PC-3 (cell line): ENCODE measurements at regions not wholly inside any gene's neighbourhood (a gene's known extent, or its start where the extent isn't known, plus 50 kb on each side); places are given as distances from the start of the nearest gene placed in this dataset.

Experiments
- ATAC-seq: fragments of 200-7000 bp; cut with Tn5 transposase; 2 replicates; pipeline ENCODE4 v1.9.1; 2020; ENCODE audit warnings: mild to moderate bottlenecking, moderate library complexity
- BruUV-seq: library from RNA; stranded (reverse); fragments of 400-500 nt; replicated peaks from 2 replicates; lab custom pipeline; 2021; lab: Mats Ljungman, UMichigan
- CTCF ChIA-PET: fragments of 300-600 bp; sonication (Branson Sonifier 250); formaldehyde crosslinking; loops from one replicate; lab custom pipeline; 2022; ENCODE audit warnings: antibody characterized with exemption; lab: Charles Lee
- POLR2A ChIA-PET: fragments of 300-600 bp; sonication (Branson Sonifier 250); formaldehyde crosslinking; loops from one replicate; lab custom pipeline; 2022; ENCODE audit warnings: antibody characterized with exemption; ENCODE audit not compliant: unreplicated experiment; lab: Charles Lee
- DNase-seq: peaks from one replicate; pipeline ENCODE4 v3.0.0-alpha.2; 2015
- H2AFZ ChIP-seq: fragments of 300-600 bp; sonication (generic); 2 replicates; pipeline ENCODE4 v1.6.0; 2016; ENCODE audit warnings: antibody characterized with exemption, low read length
- H3F3A ChIP-seq: fragments of 300-600 bp; sonication (generic); one replicate; pipeline ENCODE4 v1.6.0; 2017; ENCODE audit warnings: antibody characterized with exemption, low read length, control low read depth, mild to moderate bottlenecking; ENCODE audit not compliant: unreplicated experiment
- H3K27ac ChIP-seq: fragments of 300-600 bp; sonication (generic); 2 replicates; pipeline ENCODE4 v1.5.1; 2016; ENCODE audit warnings: mild to moderate bottlenecking, low read length
- H3K27me3 ChIP-seq: fragments of 300-600 bp; sonication (generic); 2 replicates; pipeline ENCODE4 v1.6.1; 2016; ENCODE audit warnings: low read length, mixed read lengths
- H3K36me3 ChIP-seq: fragments of 300-600 bp; sonication (generic); 2 replicates; pipeline ENCODE4 v1.6.1; 2016; ENCODE audit warnings: low read depth, mixed run types, low read length, mixed read lengths
- H3K4me1 ChIP-seq: fragments of 300-600 bp; sonication (generic); 2 replicates; pipeline ENCODE4 v1.5.1; 2016; ENCODE audit warnings: low read length; ENCODE audit not compliant: insufficient read depth
- H3K4me2 ChIP-seq: fragments of 300-600 bp; sonication (generic); 2 replicates; pipeline ENCODE4 v1.6.0; 2016; ENCODE audit warnings: low read length
- H3K4me3 ChIP-seq: fragments of 300-600 bp; sonication (generic); 2 replicates; pipeline ENCODE4 v1.5.1; 2016; ENCODE audit warnings: mild to moderate bottlenecking, low read length, mixed read lengths
- H3K79me2 ChIP-seq: fragments of 300-600 bp; sonication (generic); 2 replicates; pipeline ENCODE4 v1.6.1; 2017; ENCODE audit warnings: low read length, mixed read lengths
- H3K9ac ChIP-seq: fragments of 300-600 bp; sonication (generic); 2 replicates; pipeline ENCODE4 v1.6.0; 2016; ENCODE audit warnings: mild to moderate bottlenecking, low read length
- H3K9me2 ChIP-seq: fragments of 300-600 bp; sonication (generic); replicated peaks from 2 replicates; pipeline ENCODE4 v1.6.1; 2016; ENCODE audit warnings: mixed run types, low read length, mixed read lengths
- H3K9me3 ChIP-seq: fragments of 300-600 bp; sonication (generic); 2 replicates; pipeline ENCODE4 v1.6.1; 2016; ENCODE audit warnings: low read length, mixed read lengths
- H4K20me1 ChIP-seq: fragments of 300-600 bp; sonication (generic); 2 replicates; pipeline ENCODE4 v1.6.1; 2016; ENCODE audit warnings: low read length, mixed read lengths
- EZH2 ChIP-seq: fragments of 300-600 bp; sonication (generic); IDR thresholded peaks from one replicate; pipeline ENCODE4 v1.6.1; 2017; ENCODE audit warnings: antibody characterized with exemption, mild to moderate bottlenecking, low read length; ENCODE audit not compliant: unreplicated experiment
- EZH2phosphoT487 ChIP-seq: fragments of 300-600 bp; sonication (generic); IDR thresholded peaks from 2 replicates; pipeline ENCODE4 v1.6.1; 2018; ENCODE audit warnings: mild to moderate bottlenecking, antibody characterized with exemption, low read length, borderline replicate concordance
- intact Hi-C: fragments of 100-400 bp; cut with micrococcal nuclease; formaldehyde crosslinking; loops from 2 replicates; pipeline ENCODE4 v1.9.0; 2023
- TF ChIP-seq, protein P1 (sequence below): fragments of 300-600 bp; sonication (generic); conservative IDR thresholded peaks from 2 replicates; pipeline ENCODE4 v1.5.1; 2017; ENCODE audit warnings: antibody characterized with exemption, low read depth, mild to moderate bottlenecking, low read length

DNA sequence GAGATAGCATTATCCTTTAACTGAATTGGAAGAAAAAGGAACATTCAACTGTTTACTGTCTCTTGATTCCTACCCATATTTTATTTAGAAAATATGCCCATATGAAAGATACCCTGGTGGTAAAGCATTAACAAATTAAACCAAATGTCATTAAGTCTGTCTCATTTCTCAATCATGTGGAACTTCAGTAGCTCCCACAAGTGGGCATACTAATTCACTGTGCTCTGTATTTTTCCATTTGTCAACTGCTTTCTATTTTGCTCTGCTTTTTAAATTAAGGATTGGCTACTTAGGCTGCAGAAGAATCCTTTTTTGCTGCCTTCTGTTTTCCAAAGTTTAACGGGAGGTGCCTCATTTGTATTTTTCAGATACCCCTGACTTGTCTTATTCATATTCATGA lies 77.2 kb downstream of the DDIT4L start:
- intact Hi-C loops, result no loop called here
- no TSS peak for BruUV-seq
- no peak overlapping the region for H3K4me3 ChIP-seq
- no peaks in the 10 kb centered on the region for H3K79me2 ChIP-seq
- no peak overlapping the region for H3K27ac ChIP-seq
- ATAC-seq, result no peak
- no peak overlapping the region for H2AFZ ChIP-seq
- no peaks in the 10 kb centered on the region for H3K9me3 ChIP-seq
- ChIA-PET POLR2A (no interaction called here), CTCF (no interaction called here)
- no peaks in the 10 kb centered on the region for H3K27me3 ChIP-seq
- H3K9me2 ChIP-seq, result no peaks in the 10 kb centered on the region
- no peak overlapping the region for H3K4me2 ChIP-seq
- no peaks in the 10 kb centered on the region for H3K36me3 ChIP-seq
- no peaks in the 10 kb centered on the region for H3F3A ChIP-seq
- TF ChIP-seq EZH2phosphoT487 (no peak), EZH2 (no peak)
- TF ChIP-seq, protein P1, sequence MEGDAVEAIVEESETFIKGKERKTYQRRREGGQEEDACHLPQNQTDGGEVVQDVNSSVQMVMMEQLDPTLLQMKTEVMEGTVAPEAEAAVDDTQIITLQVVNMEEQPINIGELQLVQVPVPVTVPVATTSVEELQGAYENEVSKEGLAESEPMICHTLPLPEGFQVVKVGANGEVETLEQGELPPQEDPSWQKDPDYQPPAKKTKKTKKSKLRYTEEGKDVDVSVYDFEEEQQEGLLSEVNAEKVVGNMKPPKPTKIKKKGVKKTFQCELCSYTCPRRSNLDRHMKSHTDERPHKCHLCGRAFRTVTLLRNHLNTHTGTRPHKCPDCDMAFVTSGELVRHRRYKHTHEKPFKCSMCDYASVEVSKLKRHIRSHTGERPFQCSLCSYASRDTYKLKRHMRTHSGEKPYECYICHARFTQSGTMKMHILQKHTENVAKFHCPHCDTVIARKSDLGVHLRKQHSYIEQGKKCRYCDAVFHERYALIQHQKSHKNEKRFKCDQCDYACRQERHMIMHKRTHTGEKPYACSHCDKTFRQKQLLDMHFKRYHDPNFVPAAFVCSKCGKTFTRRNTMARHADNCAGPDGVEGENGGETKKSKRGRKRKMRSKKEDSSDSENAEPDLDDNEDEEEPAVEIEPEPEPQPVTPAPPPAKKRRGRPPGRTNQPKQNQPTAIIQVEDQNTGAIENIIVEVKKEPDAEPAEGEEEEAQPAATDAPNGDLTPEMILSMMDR, result no peak
- H3K4me1 ChIP-seq, result no peaks in the 10 kb centered on the region
- no peaks in the 10 kb centered on the region for H4K20me1 ChIP-seq
- H3K9ac ChIP-seq, result no peak overlapping the region
- no peak for DNase-seq

GRCh38 chr4:100109921-100110320 lies 80.3 kb downstream of the DDIT4L start:
- TF ChIP-seq EZH2 (no peak), EZH2phosphoT487 (no peak)
- TF ChIP-seq, protein P1, result no peak
- DNase-seq (no peak), ATAC-seq (no peak)
- ChIA-PET POLR2A (no interaction called here), CTCF (no interaction called here)
- H3K36me3 ChIP-seq, result no peaks in the 10 kb centered on the region
- H3K9ac ChIP-seq, result no peak overlapping the region
- no peak overlapping the region for H3K4me3 ChIP-seq
- no peaks in the 10 kb centered on the region for H3K9me3 ChIP-seq
- H3F3A ChIP-seq, result no peaks in the 10 kb centered on the region
- no peak overlapping the region for H3K4me2 ChIP-seq
- no peak overlapping the region for H3K27ac ChIP-seq
- H4K20me1 ChIP-seq, result no peaks in the 10 kb centered on the region
- H3K4me1 ChIP-seq, result no peaks in the 10 kb centered on the region
- no TSS peak for BruUV-seq
- H3K9me2 ChIP-seq, result no peaks in the 10 kb centered on the region
- intact Hi-C loops, result no loop called here
- H3K79me2 ChIP-seq, result no peaks in the 10 kb centered on the region
- H2AFZ ChIP-seq, result no peak overlapping the region
- no peaks in the 10 kb centered on the region for H3K27me3 ChIP-seq

DNA sequence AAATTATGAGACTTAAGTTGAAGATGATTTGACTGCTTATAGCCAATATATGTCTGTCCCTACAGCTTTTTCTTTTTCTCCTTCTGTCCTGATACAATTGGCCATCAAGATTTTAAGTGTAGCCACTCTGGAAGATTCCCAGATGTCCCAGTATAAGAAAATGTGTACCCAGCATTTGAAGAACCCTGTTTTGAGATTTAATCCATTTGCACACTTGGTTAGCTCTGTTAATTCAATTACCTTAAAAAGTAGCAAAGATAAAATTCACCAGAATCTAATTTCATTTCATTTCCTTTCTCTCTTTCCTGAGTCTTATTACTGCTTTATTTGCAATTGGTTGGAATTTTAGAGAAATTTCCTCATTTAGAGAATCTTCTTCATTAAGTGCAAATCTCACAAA lies 81.4 kb downstream of the DDIT4L start:
- Histone ChIP-seq H4K20me1 (no peaks in the 10 kb centered on the region), H3K36me3 (no peaks in the 10 kb centered on the region), H3K4me3 (no peak overlapping the region), H3K27ac (no peak overlapping the region), H3K27me3 (no peaks in the 10 kb centered on the region), H3F3A (no peaks in the 10 kb centered on the region), H3K79me2 (no peaks in the 10 kb centered on the region), H3K9me2 (no peaks in the 10 kb centered on the region), H3K4me2 (no peak overlapping the region), H3K9ac (no peak overlapping the region), H3K9me3 (no peaks in the 10 kb centered on the region), H2AFZ (no peak overlapping the region), H3K4me1 (no peaks in the 10 kb centered on the region)
- DNase-seq (no peak), ATAC-seq (no peak)
- no TSS peak for BruUV-seq
- POLR2A ChIA-PET, result no interaction called here
- CTCF ChIA-PET, result no interaction called here
- TF ChIP-seq, protein P1, result no peak
- no peak for TF ChIP-seq EZH2phosphoT487
- no peak for TF ChIP-seq EZH2
- intact Hi-C loops, result no loop called here
